GM12892 (cell line): ENCODE measurements at regions not wholly inside any gene's neighbourhood (a gene's known extent, or its start where the extent isn't known, plus 50 kb on each side); places are given as distances from the start of the nearest gene placed in this dataset.
"Not testable (repeated sequence)": the region's sequence is repeated elsewhere in the genome, so short reads cannot be mapped to it uniquely, and the experiment has no call there.

Experiments
- DNase-seq: peaks from one replicate; pipeline ENCODE4 v3.0.0; 2011; ENCODE audit not compliant: insufficient read length
- FAIRE-seq: peaks from 2 replicates; lab custom pipeline; 2011; peaks lifted over from hg19 to GRCh38; lab: Jason Lieb, UNC
- POLR2A ChIP-seq: IDR thresholded peaks from 2 replicates; pipeline ENCODE4 v1.6.1; 2011; ENCODE audit warnings: low read depth, low read length, control low read depth
- POLR2AphosphoS5 ChIP-seq: IDR thresholded peaks from 2 replicates; pipeline ENCODE4 v1.6.1; 2011; ENCODE audit warnings: low read depth, low read length, control low read depth
- TAF1 ChIP-seq: IDR thresholded peaks from 2 replicates; pipeline ENCODE4 v1.6.1; 2011; ENCODE audit warnings: low read depth, mild to moderate bottlenecking, control low read depth, low read length, borderline replicate concordance

GRCh38 chr12:59452746-59453145 is 143.1 kb upstream of the SLC16A7 start:
- TF ChIP-seq POLR2A (no peak), TAF1 (no peak), POLR2AphosphoS5 (no peak)
- no peak for DNase-seq
- no peak for FAIRE-seq

GRCh38 chr12:59452259-59452658 is 143.6 kb upstream of the SLC16A7 start:
- TF ChIP-seq POLR2AphosphoS5, result no peak
- TF ChIP-seq POLR2A, result no peak
- no peak for TF ChIP-seq TAF1
- DNase-seq (no peak), FAIRE-seq (no peak)

- TF ChIP-seq POLR2A (no peak), TAF1 (no peak), POLR2AphosphoS5 (no peak)
- DNase-seq (no peak), FAIRE-seq (no peak)
Observed at GRCh38 chr12:59446116-59446515, 149.7 kb upstream of the SLC16A7 start.

DNA sequence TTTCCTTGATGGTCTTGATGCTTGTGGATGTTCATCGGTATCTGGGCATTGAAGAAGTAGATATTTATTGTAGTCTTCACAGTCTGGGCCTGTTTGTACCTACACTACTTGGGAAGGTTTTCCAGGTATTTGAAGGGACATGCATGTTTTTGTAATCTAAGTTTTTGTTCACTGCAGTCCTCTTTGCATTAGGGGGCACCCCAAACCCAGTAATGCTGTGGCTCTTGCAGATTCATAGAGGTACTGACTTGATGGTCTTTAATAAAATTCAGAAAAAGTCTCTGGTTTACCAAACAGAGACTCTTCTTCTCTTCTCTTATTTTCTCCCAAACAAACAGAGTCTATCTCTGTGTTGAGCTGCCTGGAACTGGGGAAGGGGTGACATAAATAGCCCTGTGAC is 150.9 kb upstream of the SLC16A7 start:
- no peak for FAIRE-seq
- TF ChIP-seq POLR2A, result no peak
- no peak for DNase-seq

DNA sequence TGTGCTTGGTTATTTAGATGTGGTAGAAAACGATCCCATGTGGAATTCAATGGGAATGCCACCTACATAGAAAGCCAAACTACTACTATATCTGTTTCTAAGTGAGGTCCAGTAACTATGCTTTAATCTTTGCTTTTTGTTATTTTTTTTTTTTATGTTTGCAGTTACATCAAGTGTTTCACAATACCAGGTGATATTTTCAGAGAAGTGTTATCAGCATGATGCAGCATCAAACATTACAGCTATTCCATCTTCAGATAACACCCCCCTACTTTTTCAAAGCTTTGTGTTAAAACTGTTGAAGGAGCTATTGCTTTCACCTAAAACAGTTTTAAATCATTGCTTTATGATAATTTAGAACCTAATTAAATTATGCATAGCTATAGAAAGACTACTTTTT is 163.8 kb upstream of the SLC16A7 start:
- FAIRE-seq (no peak), DNase-seq (no peak)
- no peak for TF ChIP-seq POLR2A
- no peak for TF ChIP-seq TAF1
- no peak for TF ChIP-seq POLR2AphosphoS5

GRCh38 chr12:59431266-59431665 is 164.6 kb upstream of the SLC16A7 start:
- no peak for DNase-seq
- no peak for FAIRE-seq
- no peak for TF ChIP-seq POLR2A
- no peak for TF ChIP-seq POLR2AphosphoS5
- TF ChIP-seq TAF1, result no peak

DNA sequence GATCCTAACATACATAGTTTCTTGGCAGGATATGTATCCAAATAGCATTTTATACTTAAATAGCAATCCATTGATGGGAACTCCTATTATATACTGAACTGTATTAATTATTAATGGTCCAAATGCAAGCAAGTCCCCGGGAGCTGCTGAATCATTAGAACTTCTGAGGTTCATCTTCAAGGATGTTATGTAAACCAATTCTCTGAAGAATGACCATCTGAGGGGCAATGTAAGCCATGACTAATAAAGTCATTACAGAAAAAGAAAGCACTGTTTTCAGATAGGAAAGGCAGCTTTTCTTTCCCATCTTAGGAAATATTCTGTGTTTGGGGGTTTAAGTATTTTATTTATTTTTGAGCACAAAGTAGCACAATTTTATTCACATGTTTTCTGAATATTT is 166.1 kb upstream of the SLC16A7 start:
- no peak for DNase-seq
- TF ChIP-seq TAF1, result no peak
- no peak for TF ChIP-seq POLR2AphosphoS5
- TF ChIP-seq POLR2A, result no peak
- no peak for FAIRE-seq

GRCh38 chr12:59425798-59426197 is 170.0 kb upstream of the SLC16A7 start:
- TF ChIP-seq TAF1, result no peak
- no peak for TF ChIP-seq POLR2AphosphoS5
- TF ChIP-seq POLR2A, result no peak
- FAIRE-seq, result no peak
- DNase-seq, result no peak

GRCh38 chr12:59424666-59425065 is 171.2 kb upstream of the SLC16A7 start:
- not testable (repeated sequence) for DNase-seq, FAIRE-seq

DNA sequence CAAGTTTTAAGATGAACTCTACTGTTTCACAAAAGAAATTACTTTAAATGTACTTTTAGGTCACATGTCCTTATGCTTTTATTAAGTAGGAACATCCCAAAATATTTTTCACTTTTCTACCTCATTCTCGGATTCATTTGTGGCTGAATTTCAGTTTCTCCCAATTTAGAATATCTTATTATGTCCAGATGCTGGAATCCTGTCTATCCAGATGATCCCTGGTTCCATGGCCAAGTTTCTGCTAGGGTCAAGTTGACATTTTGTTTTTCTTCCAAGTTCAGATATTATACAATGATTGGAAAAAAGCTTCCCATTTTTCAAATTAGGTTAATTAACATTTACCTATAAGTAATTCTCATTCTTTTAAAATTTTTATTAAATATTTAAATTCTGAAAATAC is 181.8 kb upstream of the SLC16A7 start:
- no peak for TF ChIP-seq POLR2AphosphoS5
- TF ChIP-seq TAF1, result no peak
- no peak for TF ChIP-seq POLR2A
- DNase-seq (no peak), FAIRE-seq (no peak)

DNA sequence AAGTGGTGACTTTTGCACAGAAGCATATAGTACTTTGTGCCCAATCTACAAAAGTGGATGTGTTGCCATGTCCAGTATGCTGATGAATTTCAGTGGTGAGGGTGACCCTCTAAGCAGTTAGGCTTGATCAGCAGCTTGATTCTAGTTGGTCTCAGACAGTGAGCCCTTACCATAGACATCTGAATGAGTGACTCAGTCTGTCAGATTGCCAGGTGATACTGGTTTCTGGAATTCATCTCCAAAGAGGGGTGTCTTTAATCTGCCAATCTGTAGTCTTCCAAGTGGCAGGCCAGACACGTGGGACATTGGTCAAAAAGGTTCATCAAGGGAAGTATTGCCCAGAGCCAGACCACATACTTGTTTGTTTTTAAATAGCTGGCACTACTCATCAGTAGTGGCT is 187.4 kb upstream of the SLC16A7 start:
- FAIRE-seq (no peak), DNase-seq (no peak)
- TF ChIP-seq TAF1 (no peak), POLR2AphosphoS5 (no peak), POLR2A (no peak)

- TF ChIP-seq POLR2AphosphoS5, result no peak
- TF ChIP-seq POLR2A, result no peak
- no peak for TF ChIP-seq TAF1
- no peak for FAIRE-seq
Observed at GRCh38 chr12:59407799-59408198, 188.0 kb upstream of the SLC16A7 start.

DNA sequence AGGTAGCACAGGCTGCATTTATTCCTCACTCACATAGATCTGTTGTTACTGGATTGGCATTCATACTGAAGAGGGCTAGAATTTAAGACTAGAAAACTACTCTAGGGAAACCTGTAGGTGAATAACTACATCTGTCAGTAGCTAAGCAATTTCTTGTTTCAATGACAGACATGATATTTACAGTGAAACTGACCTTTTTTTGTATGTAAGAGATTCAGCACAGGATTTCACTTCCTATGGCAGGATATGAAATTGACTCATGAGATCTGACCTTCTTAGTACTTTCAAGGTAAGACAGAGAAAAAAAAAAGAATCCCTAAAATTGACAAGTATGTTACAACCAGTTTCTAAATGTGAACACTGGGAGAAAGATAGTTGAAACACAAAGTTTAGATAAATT is 189.8 kb upstream of the SLC16A7 start:
- DNase-seq, result no peak
- FAIRE-seq, result no peak
- no peak for TF ChIP-seq TAF1
- no peak for TF ChIP-seq POLR2AphosphoS5
- TF ChIP-seq POLR2A, result no peak

More at GRCh38 chr12:59407799-59408198, 188.0 kb upstream of the SLC16A7 start:
- DNase-seq, result no peak
